ENCODE measurements at regions not wholly inside any gene's neighbourhood (a gene's known extent, or its start where the extent isn't known, plus 50 kb on each side); places are given as distances from the start of the nearest gene placed in this dataset.

DNA sequence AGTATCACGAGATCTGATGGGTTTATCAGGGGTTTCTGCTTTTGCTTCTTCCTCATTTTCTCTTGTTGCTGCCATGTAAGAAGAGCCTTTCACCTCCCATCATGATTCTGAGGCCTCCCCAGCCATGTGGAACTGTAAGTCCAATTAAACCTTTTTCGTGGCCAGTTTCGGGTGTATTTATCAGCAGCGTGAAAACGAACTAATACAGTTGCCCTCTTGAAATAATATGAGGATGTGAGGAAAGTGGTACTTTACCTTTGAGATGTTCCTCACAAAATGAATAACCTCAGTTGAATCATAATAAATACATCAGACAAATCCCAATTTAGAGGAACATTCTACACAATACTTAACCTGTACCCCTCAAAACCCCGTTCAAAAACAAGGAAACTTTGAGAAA lies 356.4 kb downstream of the CPS1 start:
- no peak for ATAC-seq
- no peaks in the 10 kb centered on the region for H3K36me3 ChIP-seq (ENCODE audit: control insufficient read depth in 1 of 2, insufficient read depth in 2 of 2, low read length in 2 of 2)
- no peak for DNase-seq (ENCODE audit: low read depth, low spot score)
- H3K9me3 ChIP-seq (ENCODE audit: control insufficient read depth in 1 of 2, insufficient read depth in 1 of 2, low read depth in 1 of 2, low read length in 2 of 2): no peaks in the 10 kb centered on the region
- intact Hi-C loops (cut with micrococcal nuclease): no loop called here
- CTCF ChIA-PET: no interaction called here
- H3K27me3 ChIP-seq (ENCODE audit: insufficient read depth, low read length): no peaks in the 10 kb centered on the region
- POLR2A ChIA-PET: no interaction called here
- no peak overlapping the region for H3K9ac ChIP-seq (ENCODE audit: low read length)
- TF ChIP-seq SP1 (IDR thresholded peaks at IDR 0.05; ENCODE audit: low read depth): no peak
- no peak for TF ChIP-seq JUND (IDR thresholded peaks at IDR 0.05)
- no peak for TF ChIP-seq EZH2 (IDR thresholded peaks at IDR 0.05)
- TF ChIP-seq TCF7L2 (IDR thresholded peaks at IDR 0.05; ENCODE audit: borderline replicate concordance, extremely low read depth, insufficient read depth, insufficient read length): no peak
- TF ChIP-seq, protein P1, sequence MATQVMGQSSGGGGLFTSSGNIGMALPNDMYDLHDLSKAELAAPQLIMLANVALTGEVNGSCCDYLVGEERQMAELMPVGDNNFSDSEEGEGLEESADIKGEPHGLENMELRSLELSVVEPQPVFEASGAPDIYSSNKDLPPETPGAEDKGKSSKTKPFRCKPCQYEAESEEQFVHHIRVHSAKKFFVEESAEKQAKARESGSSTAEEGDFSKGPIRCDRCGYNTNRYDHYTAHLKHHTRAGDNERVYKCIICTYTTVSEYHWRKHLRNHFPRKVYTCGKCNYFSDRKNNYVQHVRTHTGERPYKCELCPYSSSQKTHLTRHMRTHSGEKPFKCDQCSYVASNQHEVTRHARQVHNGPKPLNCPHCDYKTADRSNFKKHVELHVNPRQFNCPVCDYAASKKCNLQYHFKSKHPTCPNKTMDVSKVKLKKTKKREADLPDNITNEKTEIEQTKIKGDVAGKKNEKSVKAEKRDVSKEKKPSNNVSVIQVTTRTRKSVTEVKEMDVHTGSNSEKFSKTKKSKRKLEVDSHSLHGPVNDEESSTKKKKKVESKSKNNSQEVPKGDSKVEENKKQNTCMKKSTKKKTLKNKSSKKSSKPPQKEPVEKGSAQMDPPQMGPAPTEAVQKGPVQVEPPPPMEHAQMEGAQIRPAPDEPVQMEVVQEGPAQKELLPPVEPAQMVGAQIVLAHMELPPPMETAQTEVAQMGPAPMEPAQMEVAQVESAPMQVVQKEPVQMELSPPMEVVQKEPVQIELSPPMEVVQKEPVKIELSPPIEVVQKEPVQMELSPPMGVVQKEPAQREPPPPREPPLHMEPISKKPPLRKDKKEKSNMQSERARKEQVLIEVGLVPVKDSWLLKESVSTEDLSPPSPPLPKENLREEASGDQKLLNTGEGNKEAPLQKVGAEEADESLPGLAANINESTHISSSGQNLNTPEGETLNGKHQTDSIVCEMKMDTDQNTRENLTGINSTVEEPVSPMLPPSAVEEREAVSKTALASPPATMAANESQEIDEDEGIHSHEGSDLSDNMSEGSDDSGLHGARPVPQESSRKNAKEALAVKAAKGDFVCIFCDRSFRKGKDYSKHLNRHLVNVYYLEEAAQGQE (IDR thresholded peaks at IDR 0.05; ENCODE audit: low read depth): no peak
- TF ChIP-seq CBX3 (IDR thresholded peaks at IDR 0.05; ENCODE audit: low read depth): no peak
- TF ChIP-seq, protein P2, sequence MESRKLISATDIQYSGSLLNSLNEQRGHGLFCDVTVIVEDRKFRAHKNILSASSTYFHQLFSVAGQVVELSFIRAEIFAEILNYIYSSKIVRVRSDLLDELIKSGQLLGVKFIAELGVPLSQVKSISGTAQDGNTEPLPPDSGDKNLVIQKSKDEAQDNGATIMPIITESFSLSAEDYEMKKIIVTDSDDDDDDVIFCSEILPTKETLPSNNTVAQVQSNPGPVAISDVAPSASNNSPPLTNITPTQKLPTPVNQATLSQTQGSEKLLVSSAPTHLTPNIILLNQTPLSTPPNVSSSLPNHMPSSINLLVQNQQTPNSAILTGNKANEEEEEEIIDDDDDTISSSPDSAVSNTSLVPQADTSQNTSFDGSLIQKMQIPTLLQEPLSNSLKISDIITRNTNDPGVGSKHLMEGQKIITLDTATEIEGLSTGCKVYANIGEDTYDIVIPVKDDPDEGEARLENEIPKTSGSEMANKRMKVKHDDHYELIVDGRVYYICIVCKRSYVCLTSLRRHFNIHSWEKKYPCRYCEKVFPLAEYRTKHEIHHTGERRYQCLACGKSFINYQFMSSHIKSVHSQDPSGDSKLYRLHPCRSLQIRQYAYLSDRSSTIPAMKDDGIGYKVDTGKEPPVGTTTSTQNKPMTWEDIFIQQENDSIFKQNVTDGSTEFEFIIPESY (IDR thresholded peaks at IDR 0.05; ENCODE audit: extremely low read depth, insufficient replicate concordance, low read length): no peak
- TF ChIP-seq EZH2phosphoT487 (IDR thresholded peaks at IDR 0.05; ENCODE audit: borderline replicate concordance): no peak
- TF ChIP-seq POLR2A (IDR thresholded peaks at IDR 0.05; ENCODE audit: borderline replicate concordance, extremely low read depth, insufficient read depth, insufficient read length): no peak
- no peak for TF ChIP-seq RAD21 (IDR thresholded peaks at IDR 0.05; ENCODE audit: low read depth)
- no peak for TF ChIP-seq SRF (IDR thresholded peaks at IDR 0.05; ENCODE audit: low read depth)
- no peak for TF ChIP-seq CEBPB (IDR thresholded peaks at IDR 0.05; ENCODE audit: low read depth)
- no peaks in the 10 kb centered on the region for H3K4me1 ChIP-seq (ENCODE audit: control insufficient read depth in 1 of 2, insufficient read depth in 2 of 2, low read length in 2 of 2)
- no peak overlapping the region for H2AFZ ChIP-seq (ENCODE audit: low read depth, low read length, poor library complexity, severe bottlenecking)
- no peak overlapping the region for H3K4me3 ChIP-seq (replicated peaks in 1 of 2; ENCODE audit: low read depth in 1 of 2, low read length in 2 of 2)
- H3K79me2 ChIP-seq (ENCODE audit: insufficient read depth, low read length): no peaks in the 10 kb centered on the region
- RAD21 ChIA-PET (ENCODE audit: low non-redundant PET in 1 of 2, low total read pairs in 2 of 2, uncharacterized antibody in 2 of 2, unreplicated experiment in 2 of 2): no interaction called here
- H3K9me2 ChIP-seq (ENCODE audit: insufficient read depth): no peaks in the 10 kb centered on the region
- H3K27ac ChIP-seq (ENCODE audit: low read depth, low read length): no peak overlapping the region
- BruUV-seq (replicated peaks): no TSS peak
- H4K20me1 ChIP-seq (ENCODE audit: insufficient read depth): no peaks in the 10 kb centered on the region
- no peak overlapping the region for H3K4me2 ChIP-seq (ENCODE audit: low read length)

All from HCT116 (cell line).